ENCODE measurements at regions not wholly inside any gene's neighbourhood (a gene's known extent, or its start where the extent isn't known, plus 50 kb on each side); places are given as distances from the start of the nearest gene placed in this dataset.

GRCh38 chr20:40943591-40943990 lies 85.0 kb upstream of the TOP1 start:
- no peak for TF ChIP-seq POU2F2 (IDR thresholded peaks at IDR 0.05; ENCODE audit: low read depth, low read length)
- no peak for TF ChIP-seq TAF1 (IDR thresholded peaks at IDR 0.05; ENCODE audit: low read depth, low read length)
- no peak for TF ChIP-seq POLR2A (IDR thresholded peaks at IDR 0.05; ENCODE audit: low read depth, low read length)
- no peak for TF ChIP-seq PAX5 (IDR thresholded peaks at IDR 0.05; ENCODE audit: insufficient read depth, low read length, severe bottlenecking)
- TF ChIP-seq SPI1 (IDR thresholded peaks at IDR 0.05; ENCODE audit: low read depth, low read length), result no peak
- TF ChIP-seq POLR2AphosphoS5 (IDR thresholded peaks at IDR 0.05; ENCODE audit: low read depth, low read length), result no peak
- no peak for DNase-seq (ENCODE audit: insufficient read length, low spot score)
- FAIRE-seq, result no peak

GRCh38 chr20:40945189-40945588 lies 83.4 kb upstream of the TOP1 start:
- DNase-seq (ENCODE audit: insufficient read length, low spot score) (no peak), FAIRE-seq (no peak)
- TF ChIP-seq SPI1 (IDR thresholded peaks at IDR 0.05; ENCODE audit: low read depth, low read length) (no peak), POLR2A (IDR thresholded peaks at IDR 0.05; ENCODE audit: low read depth, low read length) (no peak)

GRCh38 chr20:40945754-40946450 lies 82.7 kb upstream of the TOP1 start:
- TF ChIP-seq SPI1 (IDR thresholded peaks at IDR 0.05; ENCODE audit: low read depth, low read length) (no peak), TAF1 (IDR thresholded peaks at IDR 0.05; ENCODE audit: low read depth, low read length) (no peak), POU2F2 (IDR thresholded peaks at IDR 0.05; ENCODE audit: low read depth, low read length) (no peak), POLR2A (IDR thresholded peaks at IDR 0.05; ENCODE audit: low read depth, low read length) (no peak), PAX5 (IDR thresholded peaks at IDR 0.05; ENCODE audit: insufficient read depth, low read length, severe bottlenecking) (no peak), POLR2AphosphoS5 (IDR thresholded peaks at IDR 0.05; ENCODE audit: low read depth, low read length) (no peak)
- FAIRE-seq, result no peak
- DNase-seq (ENCODE audit: insufficient read length, low spot score), result peak; percentile 36

GRCh38 chr20:40946451-40946850 lies 82.2 kb upstream of the TOP1 start:
- no peak for DNase-seq (ENCODE audit: insufficient read length, low spot score)
- FAIRE-seq, result no peak
- TF ChIP-seq POLR2AphosphoS5 (IDR thresholded peaks at IDR 0.05; ENCODE audit: low read depth, low read length), result no peak
- no peak for TF ChIP-seq PAX5 (IDR thresholded peaks at IDR 0.05; ENCODE audit: insufficient read depth, low read length, severe bottlenecking)
- TF ChIP-seq POLR2A (IDR thresholded peaks at IDR 0.05; ENCODE audit: low read depth, low read length), result no peak
- TF ChIP-seq TAF1 (IDR thresholded peaks at IDR 0.05; ENCODE audit: low read depth, low read length), result no peak
- no peak for TF ChIP-seq SPI1 (IDR thresholded peaks at IDR 0.05; ENCODE audit: low read depth, low read length)
- TF ChIP-seq POU2F2 (IDR thresholded peaks at IDR 0.05; ENCODE audit: low read depth, low read length), result no peak

GRCh38 chr20:40948465-40949267 lies 80.0 kb upstream of the TOP1 start:
- DNase-seq (ENCODE audit: insufficient read length, low spot score) (no peak), FAIRE-seq (no peak)
- no peak for TF ChIP-seq SPI1 (IDR thresholded peaks at IDR 0.05; ENCODE audit: low read depth, low read length)
- no peak for TF ChIP-seq TAF1 (IDR thresholded peaks at IDR 0.05; ENCODE audit: low read depth, low read length)
- TF ChIP-seq POLR2A (IDR thresholded peaks at IDR 0.05; ENCODE audit: low read depth, low read length), result no peak
- TF ChIP-seq PAX5 (IDR thresholded peaks at IDR 0.05; ENCODE audit: insufficient read depth, low read length, severe bottlenecking), result no peak
- no peak for TF ChIP-seq POU2F2 (IDR thresholded peaks at IDR 0.05; ENCODE audit: low read depth, low read length)
- TF ChIP-seq POLR2AphosphoS5 (IDR thresholded peaks at IDR 0.05; ENCODE audit: low read depth, low read length), result no peak

- no peak for TF ChIP-seq TAF1 (IDR thresholded peaks at IDR 0.05; ENCODE audit: low read depth, low read length)
- no peak for FAIRE-seq
- DNase-seq (ENCODE audit: insufficient read length, low spot score), result no peak
Observed at GRCh38 chr20:40949346-40949745, 79.3 kb upstream of the TOP1 start.

- FAIRE-seq (no peak), DNase-seq (ENCODE audit: insufficient read length, low spot score) (no peak)
- TF ChIP-seq POU2F2 (IDR thresholded peaks at IDR 0.05; ENCODE audit: low read depth, low read length) (no peak), PAX5 (IDR thresholded peaks at IDR 0.05; ENCODE audit: insufficient read depth, low read length, severe bottlenecking) (no peak), SPI1 (IDR thresholded peaks at IDR 0.05; ENCODE audit: low read depth, low read length) (no peak), POLR2AphosphoS5 (IDR thresholded peaks at IDR 0.05; ENCODE audit: low read depth, low read length) (no peak), POLR2A (IDR thresholded peaks at IDR 0.05; ENCODE audit: low read depth, low read length) (no peak), TAF1 (IDR thresholded peaks at IDR 0.05; ENCODE audit: low read depth, low read length) (no peak)
Observed at GRCh38 chr20:40952136-40952535, 76.5 kb upstream of the TOP1 start.

- no peak for FAIRE-seq
Observed at GRCh38 chr20:40953416-40953815, 75.2 kb upstream of the TOP1 start.

GRCh38 chr20:40953856-40954255 lies 74.8 kb upstream of the TOP1 start:
- FAIRE-seq (no peak), DNase-seq (ENCODE audit: insufficient read length, low spot score) (no peak)
- no peak for TF ChIP-seq SPI1 (IDR thresholded peaks at IDR 0.05; ENCODE audit: low read depth, low read length)
- no peak for TF ChIP-seq POLR2AphosphoS5 (IDR thresholded peaks at IDR 0.05; ENCODE audit: low read depth, low read length)
- TF ChIP-seq PAX5 (IDR thresholded peaks at IDR 0.05; ENCODE audit: insufficient read depth, low read length, severe bottlenecking), result no peak
- TF ChIP-seq POU2F2 (IDR thresholded peaks at IDR 0.05; ENCODE audit: low read depth, low read length), result no peak
- no peak for TF ChIP-seq TAF1 (IDR thresholded peaks at IDR 0.05; ENCODE audit: low read depth, low read length)
- TF ChIP-seq POLR2A (IDR thresholded peaks at IDR 0.05; ENCODE audit: low read depth, low read length), result no peak

More at GRCh38 chr20:40953416-40953815, 75.2 kb upstream of the TOP1 start:
- TF ChIP-seq POLR2A (IDR thresholded peaks at IDR 0.05; ENCODE audit: low read depth, low read length) (no peak), PAX5 (IDR thresholded peaks at IDR 0.05; ENCODE audit: insufficient read depth, low read length, severe bottlenecking) (no peak), POU2F2 (IDR thresholded peaks at IDR 0.05; ENCODE audit: low read depth, low read length) (no peak), TAF1 (IDR thresholded peaks at IDR 0.05; ENCODE audit: low read depth, low read length) (no peak), POLR2AphosphoS5 (IDR thresholded peaks at IDR 0.05; ENCODE audit: low read depth, low read length) (no peak)
- DNase-seq (ENCODE audit: insufficient read length, low spot score), result no peak
